ENCODE measurements at regions not wholly inside any gene's neighbourhood (a gene's known extent, or its start where the extent isn't known, plus 50 kb on each side); places are given as distances from the start of the nearest gene placed in this dataset.

DNA sequence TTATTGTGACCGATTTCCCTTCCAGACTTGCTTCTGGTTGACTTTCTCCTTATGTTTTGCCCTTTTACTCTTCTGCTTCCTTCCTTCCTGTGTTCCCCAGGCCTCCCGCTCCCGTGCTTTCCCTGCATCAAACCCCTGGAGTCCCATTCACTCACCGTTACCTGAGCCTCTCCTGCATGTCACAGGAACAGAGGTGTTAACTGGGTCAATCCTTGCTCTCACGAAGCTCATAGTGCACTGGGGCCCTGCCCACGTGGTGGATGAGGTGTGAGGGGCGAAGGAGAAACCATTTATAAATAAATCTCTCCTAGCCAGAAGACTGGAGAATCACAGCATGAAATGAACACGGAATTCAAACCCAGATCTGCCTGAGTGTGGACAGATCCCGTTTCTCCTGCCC lies 83.1 kb upstream of the MSX1 start:
- no peaks in the 10 kb centered on the region for H3K9me3 ChIP-seq
- no peak for TF ChIP-seq POLR2A (IDR thresholded peaks at IDR 0.05)
- TF ChIP-seq POLR2AphosphoS5 (IDR thresholded peaks at IDR 0.05), result no peak
- TF ChIP-seq, protein P1, sequence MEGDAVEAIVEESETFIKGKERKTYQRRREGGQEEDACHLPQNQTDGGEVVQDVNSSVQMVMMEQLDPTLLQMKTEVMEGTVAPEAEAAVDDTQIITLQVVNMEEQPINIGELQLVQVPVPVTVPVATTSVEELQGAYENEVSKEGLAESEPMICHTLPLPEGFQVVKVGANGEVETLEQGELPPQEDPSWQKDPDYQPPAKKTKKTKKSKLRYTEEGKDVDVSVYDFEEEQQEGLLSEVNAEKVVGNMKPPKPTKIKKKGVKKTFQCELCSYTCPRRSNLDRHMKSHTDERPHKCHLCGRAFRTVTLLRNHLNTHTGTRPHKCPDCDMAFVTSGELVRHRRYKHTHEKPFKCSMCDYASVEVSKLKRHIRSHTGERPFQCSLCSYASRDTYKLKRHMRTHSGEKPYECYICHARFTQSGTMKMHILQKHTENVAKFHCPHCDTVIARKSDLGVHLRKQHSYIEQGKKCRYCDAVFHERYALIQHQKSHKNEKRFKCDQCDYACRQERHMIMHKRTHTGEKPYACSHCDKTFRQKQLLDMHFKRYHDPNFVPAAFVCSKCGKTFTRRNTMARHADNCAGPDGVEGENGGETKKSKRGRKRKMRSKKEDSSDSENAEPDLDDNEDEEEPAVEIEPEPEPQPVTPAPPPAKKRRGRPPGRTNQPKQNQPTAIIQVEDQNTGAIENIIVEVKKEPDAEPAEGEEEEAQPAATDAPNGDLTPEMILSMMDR (IDR thresholded peaks at IDR 0.05), result no peak
- no peak for TF ChIP-seq EP300 (IDR thresholded peaks at IDR 0.05)
- H3K36me3 ChIP-seq, result no peaks in the 10 kb centered on the region
- no peaks in the 10 kb centered on the region for H3K4me1 ChIP-seq
- no peaks in the 10 kb centered on the region for H3K27me3 ChIP-seq
- no peak for DNase-seq
- intact Hi-C loops (cut with DNase I; ENCODE audit: low total_unique reads), result no loop called here
- no peak overlapping the region for H3K27ac ChIP-seq
- 61 to 74% (median 73%) methylated on average over 9 of the region's 9 CpGs for WGBS, 5 donors
- no peak overlapping the region for H3K4me3 ChIP-seq

DNA sequence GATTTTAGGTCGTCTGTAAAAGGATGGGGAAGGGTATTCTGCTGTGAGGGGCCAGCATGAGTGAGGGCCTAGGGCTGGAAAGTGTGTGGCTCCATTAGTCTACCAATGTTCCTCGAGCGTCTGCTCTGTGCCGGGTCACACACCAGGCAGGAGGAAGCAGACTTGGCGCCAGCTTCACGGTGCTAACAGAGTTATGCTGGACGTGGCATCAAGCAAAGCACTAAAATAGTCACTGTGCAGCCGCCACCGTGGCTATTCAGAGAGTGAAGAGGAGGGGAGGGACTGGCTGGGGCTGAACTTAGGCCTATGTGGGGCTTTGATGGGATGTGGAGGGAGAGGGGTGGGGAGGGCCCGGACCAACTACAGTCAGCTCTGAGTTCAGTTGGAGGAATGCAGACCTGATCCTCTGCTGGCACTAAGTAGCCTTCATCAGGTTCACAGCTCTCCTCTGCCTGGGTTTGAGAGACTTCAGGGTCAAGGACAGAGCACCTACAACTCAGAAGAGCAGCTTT lies 83.9 kb upstream of the MSX1 start:
- Histone ChIP-seq H3K27ac (no peak overlapping the region), H3K27me3 (no peaks in the 10 kb centered on the region), H3K36me3 (no peaks in the 10 kb centered on the region), H3K4me3 (no peak overlapping the region), H3K4me1 (no peaks in the 10 kb centered on the region), H3K9me3 (no peaks in the 10 kb centered on the region)
- no peak for DNase-seq
- WGBS, 5 donors, result 73 to 82% (median 78%) methylated on average over 10 of the region's 10 CpGs
- intact Hi-C loops (cut with DNase I; ENCODE audit: low total_unique reads), result no loop called here
- no peak for TF ChIP-seq POLR2AphosphoS5 (IDR thresholded peaks at IDR 0.05)
- no peak for TF ChIP-seq POLR2A (IDR thresholded peaks at IDR 0.05)
- TF ChIP-seq, protein P1 (IDR thresholded peaks at IDR 0.05), result no peak
- TF ChIP-seq EP300 (IDR thresholded peaks at IDR 0.05), result no peak

DNA sequence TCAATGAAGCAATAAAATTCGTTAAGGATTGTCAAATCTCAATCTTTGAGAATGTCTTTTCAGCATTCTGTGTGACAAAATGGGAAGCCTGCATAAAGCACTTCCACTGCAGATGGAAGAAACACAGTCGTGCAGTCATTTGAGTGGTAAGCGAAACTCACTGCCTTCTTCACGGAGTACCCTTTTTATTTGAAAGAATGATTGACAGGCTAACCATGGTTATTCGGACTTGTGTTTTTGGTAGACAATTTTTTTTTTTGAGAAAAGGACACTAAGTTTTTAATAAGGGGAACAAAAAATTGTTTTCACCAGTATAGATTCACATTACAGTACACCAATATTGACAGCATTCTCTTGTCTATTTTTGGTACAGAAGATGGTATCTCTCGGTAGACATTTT lies 86.9 kb upstream of the MSX1 start:
- Histone ChIP-seq H3K4me1 (no peaks in the 10 kb centered on the region), H3K36me3 (no peaks in the 10 kb centered on the region), H3K27me3 (no peaks in the 10 kb centered on the region), H3K4me3 (no peak overlapping the region), H3K9me3 (no peaks in the 10 kb centered on the region), H3K27ac (no peak overlapping the region)
- intact Hi-C loops (cut with DNase I; ENCODE audit: low total_unique reads), result no loop called here
- no peak for TF ChIP-seq POLR2AphosphoS5 (IDR thresholded peaks at IDR 0.05)
- TF ChIP-seq, protein P1 (IDR thresholded peaks at IDR 0.05), result no peak
- TF ChIP-seq POLR2A (IDR thresholded peaks at IDR 0.05), result no peak
- no peak for TF ChIP-seq EP300 (IDR thresholded peaks at IDR 0.05)
- WGBS, 5 donors, result 70 to 90% (median 80%) methylated on average over 6 of the region's 6 CpGs
- DNase-seq, result no peak

DNA sequence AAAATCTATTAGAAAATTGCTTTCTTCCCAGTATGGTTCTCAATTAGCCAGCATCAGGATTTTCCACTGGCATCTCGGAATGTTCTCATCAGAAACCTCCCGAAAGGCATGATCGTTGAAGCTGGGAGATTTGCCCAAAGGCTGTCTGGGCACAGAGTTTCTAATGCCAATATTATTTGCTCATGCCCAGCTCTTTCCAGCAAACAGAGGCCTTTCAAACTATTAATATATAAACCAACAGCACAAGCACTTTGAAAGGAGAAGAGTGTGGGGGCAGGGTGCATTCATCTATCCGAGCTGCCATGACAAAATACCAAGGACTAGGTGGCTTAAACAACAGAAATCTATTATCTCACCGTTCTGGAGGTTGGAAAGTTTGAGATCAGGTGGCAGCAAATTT lies 88.3 kb upstream of the MSX1 start:
- Histone ChIP-seq H3K27ac (no peak overlapping the region), H3K36me3 (no peaks in the 10 kb centered on the region), H3K4me3 (no peak overlapping the region), H3K9me3 (no peaks in the 10 kb centered on the region), H3K4me1 (no peaks in the 10 kb centered on the region), H3K27me3 (no peaks in the 10 kb centered on the region)
- 57 to 75% (median 66%) methylated on average over 5 of the region's 5 CpGs for WGBS, 5 donors
- TF ChIP-seq, protein P1 (IDR thresholded peaks at IDR 0.05), result no peak
- no peak for TF ChIP-seq POLR2AphosphoS5 (IDR thresholded peaks at IDR 0.05)
- no peak for TF ChIP-seq EP300 (IDR thresholded peaks at IDR 0.05)
- no peak for TF ChIP-seq POLR2A (IDR thresholded peaks at IDR 0.05)
- intact Hi-C loops (cut with DNase I; ENCODE audit: low total_unique reads), result no loop called here
- DNase-seq, result no peak

All from stomach (tissue), 8 donors.